Transverse colon (tissue), 4 donors: ENCODE measurements at regions not wholly inside any gene's neighbourhood (a gene's known extent, or its start where the extent isn't known, plus 50 kb on each side); places are given as distances from the start of the nearest gene placed in this dataset.
"Not testable (repeated sequence)": the region's sequence is repeated elsewhere in the genome, so short reads cannot be mapped to it uniquely, and the experiment has no call there.

Experiments
- CTCF ChIP-seq, 5 experiments: fragments of 200-600 bp in 3 of 5; fragments of 450-650 bp in 2 of 5; sonication (generic) in 3 of 5; IDR thresholded peaks; 1 replicate in 2 of 5; 2 replicates in 3 of 5; pipeline ENCODE4 v1.5.1; 2016 to 2017; ENCODE audit warnings: antibody characterized with exemption in 5 of 5, inconsistent platforms in 3 of 5, mild to moderate bottlenecking in 2 of 5, moderate library complexity in 1 of 5
- POLR2AphosphoS5 ChIP-seq, 3 donors: sonication (generic); formaldehyde crosslinking; IDR thresholded peaks; one replicate each; pipeline ENCODE4 v1.6.1; 2016; ENCODE audit warnings: antibody characterized with exemption in 3 of 3

GRCh38 chrY:9160331-9160730 lies 176.9 kb upstream of the TSPY4 start:
- TF ChIP-seq CTCF, POLR2AphosphoS5 (IDR thresholded peaks at IDR 0.05): not testable (repeated sequence)
